GM04503 (cell line): ENCODE measurements at regions not wholly inside any gene's neighbourhood (a gene's known extent, or its start where the extent isn't known, plus 50 kb on each side); places are given as distances from the start of the nearest gene placed in this dataset.

ENCODE experiments used
- DNase-seq: peaks from one replicate; pipeline ENCODE4 v3.0.0-alpha.2; 2012; ENCODE audit warnings: low read depth

GRCh38 chr2:20110876-20111275, 59.4 kb upstream of the LAPTM4A start:
- no peak for DNase-seq

GRCh38 chr2:20110383-20110782, 59.0 kb upstream of the LAPTM4A start:
- no peak for DNase-seq

- DNase-seq, result no peak
Measured at GRCh38 chr2:20108655-20109396, 57.4 kb upstream of the LAPTM4A start.

GRCh38 chr2:20107776-20108175, 56.3 kb upstream of the LAPTM4A start:
- no peak for DNase-seq

- DNase-seq, result no peak
Measured at GRCh38 chr2:20107352-20107751, 55.9 kb upstream of the LAPTM4A start.

GRCh38 chr2:20106746-20107145, 55.3 kb upstream of the LAPTM4A start:
- DNase-seq, result no peak

- no peak for DNase-seq
Measured at GRCh38 chr2:20104900-20105545, 53.6 kb upstream of the LAPTM4A start.

- no peak for DNase-seq
Measured at GRCh38 chr2:20103530-20103929, 52.1 kb upstream of the LAPTM4A start.
